ENCODE measurements at regions not wholly inside any gene's neighbourhood (a gene's known extent, or its start where the extent isn't known, plus 50 kb on each side); places are given as distances from the start of the nearest gene placed in this dataset.

DNA sequence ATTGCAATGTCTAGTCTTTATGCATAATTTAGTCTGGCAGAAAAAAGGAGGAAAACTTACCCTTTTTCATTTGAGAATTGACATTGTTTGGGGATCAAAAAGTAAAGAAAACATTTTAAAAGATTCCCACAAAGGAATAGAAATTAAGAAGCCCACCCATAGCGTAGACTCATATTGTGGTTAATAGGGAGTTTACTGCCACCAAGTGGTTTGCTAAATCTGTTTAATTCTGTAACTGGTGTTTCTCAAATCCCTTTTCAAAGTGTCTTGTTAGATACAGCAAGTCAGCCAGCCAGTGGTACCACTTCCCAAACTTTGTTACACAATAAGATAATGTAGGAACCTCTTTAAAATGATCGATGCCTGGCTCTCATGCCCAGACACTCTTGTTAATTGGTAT is 180.3 kb downstream of the IPO8 start:
- TF ChIP-seq, protein P1, sequence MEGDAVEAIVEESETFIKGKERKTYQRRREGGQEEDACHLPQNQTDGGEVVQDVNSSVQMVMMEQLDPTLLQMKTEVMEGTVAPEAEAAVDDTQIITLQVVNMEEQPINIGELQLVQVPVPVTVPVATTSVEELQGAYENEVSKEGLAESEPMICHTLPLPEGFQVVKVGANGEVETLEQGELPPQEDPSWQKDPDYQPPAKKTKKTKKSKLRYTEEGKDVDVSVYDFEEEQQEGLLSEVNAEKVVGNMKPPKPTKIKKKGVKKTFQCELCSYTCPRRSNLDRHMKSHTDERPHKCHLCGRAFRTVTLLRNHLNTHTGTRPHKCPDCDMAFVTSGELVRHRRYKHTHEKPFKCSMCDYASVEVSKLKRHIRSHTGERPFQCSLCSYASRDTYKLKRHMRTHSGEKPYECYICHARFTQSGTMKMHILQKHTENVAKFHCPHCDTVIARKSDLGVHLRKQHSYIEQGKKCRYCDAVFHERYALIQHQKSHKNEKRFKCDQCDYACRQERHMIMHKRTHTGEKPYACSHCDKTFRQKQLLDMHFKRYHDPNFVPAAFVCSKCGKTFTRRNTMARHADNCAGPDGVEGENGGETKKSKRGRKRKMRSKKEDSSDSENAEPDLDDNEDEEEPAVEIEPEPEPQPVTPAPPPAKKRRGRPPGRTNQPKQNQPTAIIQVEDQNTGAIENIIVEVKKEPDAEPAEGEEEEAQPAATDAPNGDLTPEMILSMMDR (IDR thresholded peaks at IDR 0.05; ENCODE audit: insufficient read depth, low read depth, low read length) = peak; percentile 22
- no peak for TF ChIP-seq EZH2 (IDR thresholded peaks at IDR 0.05; ENCODE audit: insufficient read depth, low read length)
